ENCODE measurements at regions not wholly inside any gene's neighbourhood (a gene's known extent, or its start where the extent isn't known, plus 50 kb on each side); places are given as distances from the start of the nearest gene placed in this dataset.

DNA sequence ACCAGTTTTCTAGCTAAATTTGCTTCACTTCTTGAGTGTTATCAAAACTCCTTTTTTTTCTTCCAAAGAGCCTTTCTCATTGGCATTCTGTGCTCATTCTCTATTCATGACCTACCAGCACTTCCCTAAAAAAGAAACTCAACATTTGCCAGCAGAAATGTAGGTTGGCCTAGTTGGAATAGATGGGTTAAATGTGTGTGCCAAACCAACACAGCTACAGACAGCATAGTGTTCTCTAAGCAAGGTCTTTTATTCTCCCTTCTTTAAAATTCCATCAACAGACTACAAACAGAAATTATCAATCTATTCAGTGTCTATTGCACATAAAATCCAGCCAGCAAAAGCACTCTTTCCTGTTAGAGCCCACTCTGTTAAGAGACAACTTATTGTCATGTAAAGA, 255.8 kb upstream of the PUM3 start:
- Mint-ChIP-seq H3K4me1 (ENCODE audit: insufficient read depth, unreplicated experiment) (no peaks in the 10 kb centered on the region), H3K4me3 (ENCODE audit: unreplicated experiment) (no peak overlapping the region), H3K36me3 (ENCODE audit: insufficient read depth, unreplicated experiment) (no peaks in the 10 kb centered on the region), H3K9me3 (ENCODE audit: unreplicated experiment) (no peaks in the 10 kb centered on the region), H3K27me3 (ENCODE audit: insufficient read depth, unreplicated experiment) (peaks cover 42% of the 10 kb centered on the region), H3K27ac (ENCODE audit: low read depth, unreplicated experiment) (no peak overlapping the region)
- ChIA-PET CTCF (no interaction called here), POLR2A (no interaction called here)
- DNase-seq (ENCODE audit: unreplicated experiment), result no peak
- intact Hi-C loops (cut with micrococcal nuclease), result no loop called here
- TF ChIP-seq, protein P1, sequence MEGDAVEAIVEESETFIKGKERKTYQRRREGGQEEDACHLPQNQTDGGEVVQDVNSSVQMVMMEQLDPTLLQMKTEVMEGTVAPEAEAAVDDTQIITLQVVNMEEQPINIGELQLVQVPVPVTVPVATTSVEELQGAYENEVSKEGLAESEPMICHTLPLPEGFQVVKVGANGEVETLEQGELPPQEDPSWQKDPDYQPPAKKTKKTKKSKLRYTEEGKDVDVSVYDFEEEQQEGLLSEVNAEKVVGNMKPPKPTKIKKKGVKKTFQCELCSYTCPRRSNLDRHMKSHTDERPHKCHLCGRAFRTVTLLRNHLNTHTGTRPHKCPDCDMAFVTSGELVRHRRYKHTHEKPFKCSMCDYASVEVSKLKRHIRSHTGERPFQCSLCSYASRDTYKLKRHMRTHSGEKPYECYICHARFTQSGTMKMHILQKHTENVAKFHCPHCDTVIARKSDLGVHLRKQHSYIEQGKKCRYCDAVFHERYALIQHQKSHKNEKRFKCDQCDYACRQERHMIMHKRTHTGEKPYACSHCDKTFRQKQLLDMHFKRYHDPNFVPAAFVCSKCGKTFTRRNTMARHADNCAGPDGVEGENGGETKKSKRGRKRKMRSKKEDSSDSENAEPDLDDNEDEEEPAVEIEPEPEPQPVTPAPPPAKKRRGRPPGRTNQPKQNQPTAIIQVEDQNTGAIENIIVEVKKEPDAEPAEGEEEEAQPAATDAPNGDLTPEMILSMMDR (IDR thresholded peaks at IDR 0.05; ENCODE audit: unreplicated experiment), result no peak
- no TSS peak for BruUV-seq (replicated peaks)

DNA sequence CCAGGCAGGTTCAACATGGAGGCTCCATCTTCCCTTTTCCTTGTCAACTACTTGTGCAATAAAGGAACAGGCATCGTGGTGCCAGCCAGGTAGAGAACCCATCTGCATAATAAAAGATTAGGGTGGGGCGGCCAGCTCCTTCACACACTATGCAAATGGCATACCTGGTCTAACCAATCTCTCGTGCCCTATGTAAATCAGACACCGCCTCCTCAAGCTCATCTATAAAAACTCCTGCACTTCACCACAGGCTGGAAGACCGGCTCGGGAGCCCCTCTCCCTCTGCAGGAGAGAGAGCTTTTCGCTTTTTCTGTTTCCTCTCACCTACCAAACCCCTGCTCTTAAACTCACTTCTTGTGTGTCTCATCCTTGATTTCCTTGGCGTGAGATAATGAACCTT, 244.3 kb upstream of the PUM3 start:
- DNase-seq (ENCODE audit: unreplicated experiment), result peak; percentile 14
- CTCF ChIA-PET, result no interaction called here
- TF ChIP-seq, protein P1 (IDR thresholded peaks at IDR 0.05; ENCODE audit: unreplicated experiment), result no peak

DNA sequence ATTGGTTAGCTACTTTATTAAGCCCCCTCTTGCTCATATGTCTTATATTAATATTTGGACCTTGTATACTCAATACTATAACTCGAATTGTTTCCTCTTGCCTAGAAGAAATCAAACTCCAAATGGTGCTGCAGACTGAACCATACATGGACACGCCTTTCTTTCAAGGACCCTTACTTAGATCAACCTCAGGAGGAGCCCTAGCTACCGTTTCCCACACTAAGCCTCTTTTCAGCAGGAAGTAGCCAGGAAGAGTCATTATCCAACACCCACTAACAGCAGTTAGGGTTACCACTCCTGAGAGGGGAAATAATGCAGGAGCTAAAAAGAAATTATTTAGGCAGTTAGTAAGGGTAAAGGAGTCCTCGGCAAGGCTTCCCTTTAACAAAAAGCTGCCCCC, 243.8 kb upstream of the PUM3 start:
- intact Hi-C loops (cut with micrococcal nuclease), result no loop called here
- Mint-ChIP-seq H3K27ac (ENCODE audit: low read depth, unreplicated experiment) (no peak overlapping the region), H3K4me3 (ENCODE audit: unreplicated experiment) (no peak overlapping the region), H3K36me3 (ENCODE audit: insufficient read depth, unreplicated experiment) (no peaks in the 10 kb centered on the region), H3K9me3 (ENCODE audit: unreplicated experiment) (no peaks in the 10 kb centered on the region), H3K27me3 (ENCODE audit: insufficient read depth, unreplicated experiment) (no peaks in the 10 kb centered on the region), H3K4me1 (ENCODE audit: insufficient read depth, unreplicated experiment) (no peaks in the 10 kb centered on the region)
- ChIA-PET CTCF (no interaction called here), POLR2A (no interaction called here)
- no peak for DNase-seq (ENCODE audit: unreplicated experiment)
- TF ChIP-seq, protein P1 (IDR thresholded peaks at IDR 0.05; ENCODE audit: unreplicated experiment), result no peak
- no TSS peak for BruUV-seq (replicated peaks)

More for the DNA sequence above, 244.3 kb upstream of the PUM3 start:
- POLR2A ChIA-PET, result no interaction called here
- H3K27ac Mint-ChIP-seq (ENCODE audit: low read depth, unreplicated experiment), result no peak overlapping the region
- H3K4me3 Mint-ChIP-seq (ENCODE audit: unreplicated experiment), result no peak overlapping the region
- no TSS peak for BruUV-seq (replicated peaks)
- no peaks in the 10 kb centered on the region for H3K36me3 Mint-ChIP-seq (ENCODE audit: insufficient read depth, unreplicated experiment)
- no peaks in the 10 kb centered on the region for H3K9me3 Mint-ChIP-seq (ENCODE audit: unreplicated experiment)
- intact Hi-C loops (cut with micrococcal nuclease), result no loop called here
- H3K4me1 Mint-ChIP-seq (ENCODE audit: insufficient read depth, unreplicated experiment), result no peaks in the 10 kb centered on the region
- H3K27me3 Mint-ChIP-seq (ENCODE audit: insufficient read depth, unreplicated experiment), result no peaks in the 10 kb centered on the region

DNA sequence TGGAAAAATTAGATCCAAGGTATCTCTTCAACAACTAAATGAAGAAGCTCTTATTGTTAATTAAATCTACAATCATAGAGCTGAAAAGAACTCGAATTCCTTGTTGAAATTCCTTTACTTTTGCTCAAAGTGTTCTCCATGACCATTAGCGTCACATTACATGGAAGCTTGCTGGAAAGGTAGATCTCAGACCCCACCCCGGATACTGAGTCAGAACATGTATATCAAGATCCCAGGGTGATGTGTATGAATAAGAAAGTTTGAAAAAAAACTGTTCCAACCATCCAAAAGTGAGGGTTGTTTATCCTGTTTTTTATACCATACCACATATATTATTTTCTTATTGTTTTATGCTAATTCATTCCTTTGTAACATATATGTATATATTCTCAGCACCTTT, 237.1 kb upstream of the PUM3 start:
- POLR2A ChIA-PET, result interaction anchor here (1.2 kb wide), 1 partner anchor 24 kb away, joined by 3 read pairs; no protein-coding TSS in a partner anchor
- no TSS peak for BruUV-seq (replicated peaks)
- CTCF ChIA-PET, result interaction anchor here (0.5 kb wide), 1 partner anchor 45 kb away, joined by 4 read pairs; no protein-coding TSS in a partner anchor
- TF ChIP-seq, protein P1 (IDR thresholded peaks at IDR 0.05; ENCODE audit: unreplicated experiment), result no peak
- H3K36me3 Mint-ChIP-seq (ENCODE audit: insufficient read depth, unreplicated experiment), result no peaks in the 10 kb centered on the region
- DNase-seq (ENCODE audit: unreplicated experiment), result no peak
- H3K4me3 Mint-ChIP-seq (ENCODE audit: unreplicated experiment), result no peak overlapping the region
- no peaks in the 10 kb centered on the region for H3K9me3 Mint-ChIP-seq (ENCODE audit: unreplicated experiment)
- no peaks in the 10 kb centered on the region for H3K27me3 Mint-ChIP-seq (ENCODE audit: insufficient read depth, unreplicated experiment)
- H3K27ac Mint-ChIP-seq (ENCODE audit: low read depth, unreplicated experiment), result no peak overlapping the region
- intact Hi-C loops (cut with micrococcal nuclease), result no loop called here
- no peaks in the 10 kb centered on the region for H3K4me1 Mint-ChIP-seq (ENCODE audit: insufficient read depth, unreplicated experiment)

All from MCF 10A (cell line).